SH-SY5Y (cell line): ENCODE measurements at regions not wholly inside any gene's neighbourhood (a gene's known extent, or its start where the extent isn't known, plus 50 kb on each side); places are given as distances from the start of the nearest gene placed in this dataset.

ENCODE experiments used
- GATA2 ChIP-seq: IDR thresholded peaks from 2 replicates; pipeline ENCODE4 v1.6.1; 2011; ENCODE audit warnings: mild to moderate bottlenecking, low read depth, low read length
- GATA3 ChIP-seq: IDR thresholded peaks from 2 replicates; pipeline ENCODE4 v1.6.1; 2011; ENCODE audit warnings: low read depth, mild to moderate bottlenecking, low read length, moderate library complexity

GRCh38 chr6:163906006-163906710 lies 491.6 kb downstream of the QKI start:
- no peak for TF ChIP-seq GATA2
- no peak for TF ChIP-seq GATA3
